ENCODE measurements at regions not wholly inside any gene's neighbourhood (a gene's known extent, or its start where the extent isn't known, plus 50 kb on each side); places are given as distances from the start of the nearest gene placed in this dataset.

DNA sequence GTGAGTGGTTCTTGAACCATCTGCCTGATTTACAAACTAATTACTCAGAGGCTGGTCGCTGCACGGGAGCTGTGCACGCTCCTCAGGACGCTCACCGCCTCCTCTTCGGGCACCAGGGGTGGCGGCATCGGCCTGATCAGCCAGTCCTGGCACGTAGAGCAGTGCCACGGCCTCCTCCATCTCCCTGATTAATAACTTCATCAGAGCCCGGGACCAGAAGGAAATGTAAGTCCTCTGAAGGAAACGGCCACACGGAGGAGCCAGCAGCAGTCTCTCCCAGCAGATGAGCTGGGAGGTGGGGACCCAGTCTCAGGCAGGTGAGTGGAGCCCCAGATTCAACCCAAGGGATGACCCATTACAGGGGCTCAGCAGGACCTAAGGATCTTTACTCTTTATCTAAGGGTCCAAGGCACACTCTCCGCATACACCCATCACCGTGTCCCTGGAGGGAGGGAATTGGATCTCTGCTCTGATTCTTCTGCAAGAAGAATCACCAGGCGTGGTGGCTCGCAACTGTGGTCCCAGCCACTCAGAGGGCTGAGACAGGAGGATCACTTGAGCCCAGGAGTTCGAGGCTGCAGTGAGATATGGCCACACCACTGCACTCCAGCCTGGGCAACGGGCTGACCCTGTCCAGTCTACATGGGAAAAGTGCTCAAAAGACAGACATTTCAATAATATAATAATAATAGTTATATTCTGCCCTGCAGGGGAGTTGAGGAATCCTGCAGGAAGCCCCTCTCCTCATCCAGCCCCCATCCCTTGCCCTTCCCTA is 366.5 kb downstream of the SEC14L1 start:
- DNase-seq: no peak

DNA sequence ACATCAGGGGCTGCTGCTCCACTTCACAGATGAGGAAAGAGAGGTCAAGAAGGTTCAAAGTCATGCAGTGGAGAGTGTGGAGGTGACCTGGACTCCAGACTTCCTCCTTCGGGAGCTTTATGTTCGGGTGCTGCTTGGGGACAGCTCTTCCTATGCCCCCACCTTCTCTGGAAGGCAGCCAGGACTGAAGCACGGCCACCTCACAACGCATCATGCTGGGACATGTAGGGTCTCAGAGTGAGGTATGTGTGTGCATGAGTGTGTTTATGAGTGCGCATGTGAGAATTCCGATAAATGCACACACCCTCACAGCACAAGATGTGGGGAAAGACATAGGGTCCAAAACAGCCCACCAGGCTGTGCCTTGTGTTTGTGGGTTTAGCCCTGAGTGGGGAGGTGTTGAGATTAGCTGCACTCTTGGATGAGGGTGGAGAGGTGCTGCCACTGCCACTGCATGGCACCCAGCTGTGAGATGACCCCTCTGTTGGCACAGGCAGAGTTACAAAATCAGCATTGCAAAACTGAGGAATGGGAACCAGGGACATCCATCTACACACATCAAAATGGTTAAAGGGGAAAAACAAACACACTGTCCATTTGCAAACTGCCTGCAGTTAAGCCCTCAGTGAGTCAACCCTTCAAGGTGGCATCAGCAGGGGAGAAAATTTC is 367.4 kb downstream of the SEC14L1 start:
- DNase-seq: no peak

DNA sequence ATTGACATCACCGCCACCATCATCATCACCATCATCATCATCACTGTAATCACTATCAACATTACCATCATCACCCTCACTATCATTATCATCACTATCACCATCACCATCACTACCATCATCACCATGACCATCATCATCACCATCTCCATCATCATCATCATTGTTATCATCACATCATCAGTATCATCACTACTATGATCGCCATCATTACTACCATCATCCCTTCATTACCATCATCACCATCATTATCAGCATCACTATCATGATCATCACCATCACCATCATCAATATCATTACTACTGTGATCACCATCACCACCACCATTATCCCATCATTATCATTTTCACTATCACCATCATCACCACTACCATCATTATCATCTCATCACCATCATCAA is 368.3 kb downstream of the SEC14L1 start:
- no peak for DNase-seq

DNA sequence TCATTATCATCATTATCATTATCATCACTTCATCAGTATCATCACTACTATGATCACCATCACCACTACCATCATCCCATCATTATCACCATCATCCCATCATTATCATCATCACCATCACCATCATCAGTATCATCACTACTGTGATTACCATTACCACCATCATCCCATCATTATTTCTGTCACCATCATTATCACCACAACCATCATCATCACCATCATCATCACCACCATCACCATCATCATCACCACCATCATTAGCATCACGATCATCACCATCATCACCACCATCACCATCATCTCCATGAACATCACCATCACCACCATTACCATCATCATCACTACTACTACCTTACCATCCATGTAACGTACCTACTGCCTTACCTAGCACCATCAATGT is 368.8 kb downstream of the SEC14L1 start:
- DNase-seq: no peak

DNA sequence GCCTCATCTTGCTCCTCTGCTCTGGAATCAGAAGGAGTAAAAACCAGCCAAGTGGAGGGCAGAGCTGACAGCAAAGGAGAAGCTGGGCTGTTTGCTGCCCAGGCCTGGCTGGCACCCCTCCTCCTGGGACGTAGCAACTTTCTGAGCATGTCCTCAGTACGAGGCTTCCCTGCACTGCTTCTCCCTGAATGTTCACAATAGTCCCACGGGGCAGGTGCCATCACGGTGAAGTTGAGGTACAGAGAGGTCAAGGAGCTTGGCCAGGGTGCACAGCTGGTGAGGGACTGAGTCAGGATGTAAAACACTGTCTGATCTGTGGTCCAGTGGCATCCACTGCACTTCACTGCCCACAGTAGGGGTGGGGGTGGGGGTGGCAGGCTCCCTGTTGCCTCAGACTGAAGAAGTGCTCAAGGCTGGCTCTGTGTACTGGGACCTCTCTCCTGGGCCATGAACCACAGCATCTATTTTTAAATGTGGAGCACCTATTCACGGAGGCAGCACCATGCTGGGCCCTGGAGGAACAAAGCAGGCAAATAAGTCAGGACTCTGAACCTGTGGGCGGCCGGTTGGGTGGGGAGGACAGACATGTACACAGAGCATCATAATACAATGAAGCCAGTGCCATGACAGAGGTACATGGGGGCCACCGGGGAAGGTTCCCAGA is 369.5 kb downstream of the SEC14L1 start:
- DNase-seq: no peak

DNA sequence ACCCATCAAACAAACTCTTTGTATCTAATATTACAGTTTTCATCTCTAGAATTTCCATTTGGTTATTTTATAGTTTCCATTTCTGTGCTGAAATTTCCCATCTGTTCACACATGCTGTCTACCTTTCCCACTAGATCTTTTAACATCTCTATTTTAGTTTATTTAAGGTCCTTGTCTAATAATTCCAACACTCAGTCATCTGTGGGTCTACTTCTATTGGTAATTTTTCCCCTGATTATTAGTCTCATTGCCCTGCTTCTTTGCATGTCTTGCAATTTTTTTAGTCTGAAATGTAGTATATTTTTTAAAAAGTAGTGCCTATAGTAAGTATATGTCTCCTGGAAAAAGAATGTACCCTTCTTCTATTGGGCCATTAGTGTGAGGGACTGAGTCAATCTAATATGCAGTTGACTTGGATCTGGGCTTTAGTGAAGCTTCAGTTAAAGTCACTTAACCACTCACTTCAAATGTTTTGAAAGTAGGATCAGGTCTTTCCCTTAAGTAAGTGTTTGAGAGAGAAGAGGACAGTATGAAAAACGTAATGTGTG is 370.8 kb downstream of the SEC14L1 start:
- no peak for DNase-seq

DNA sequence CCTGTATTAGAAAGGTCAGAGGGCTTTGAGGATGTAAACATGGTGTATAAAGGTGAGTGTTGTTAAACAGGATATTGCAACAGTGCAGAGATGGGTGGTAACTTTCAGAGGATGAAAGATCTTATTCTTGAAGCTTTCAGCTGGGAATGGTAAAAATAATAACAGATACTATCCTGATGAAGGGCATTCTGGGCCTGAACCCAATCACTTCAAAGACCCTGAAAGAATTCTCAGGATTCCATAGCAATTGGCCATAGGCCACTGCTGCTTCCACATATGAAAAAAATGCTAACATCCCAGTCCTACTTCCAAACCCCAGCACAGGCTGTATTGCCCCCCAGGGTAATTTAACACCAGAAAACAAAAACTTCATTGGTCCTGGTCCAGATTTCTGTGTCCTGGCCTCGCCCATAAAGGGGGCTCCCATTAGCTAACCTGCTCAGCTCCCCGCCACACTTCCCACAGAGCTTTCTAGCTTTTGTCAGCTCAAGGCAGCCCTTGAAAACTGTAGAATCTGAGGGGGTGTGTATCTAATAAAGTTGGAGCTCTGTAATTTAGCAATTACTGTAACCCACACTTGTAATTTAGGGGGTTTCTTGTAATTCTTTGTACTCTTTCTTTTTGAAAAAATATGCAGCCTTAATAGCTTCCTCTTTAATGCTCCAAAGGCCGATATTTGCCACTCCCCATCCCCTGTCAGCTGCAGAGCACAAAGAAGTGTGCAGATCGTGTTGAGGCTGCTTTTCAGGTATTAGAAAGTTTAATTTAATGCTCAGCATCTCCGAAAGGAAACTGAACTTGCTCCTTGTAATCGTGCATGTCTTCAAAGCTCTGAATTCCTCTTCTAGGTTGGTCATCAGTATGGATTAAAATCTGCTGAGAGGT is 371.5 kb downstream of the SEC14L1 start:
- no peak for DNase-seq

DNA sequence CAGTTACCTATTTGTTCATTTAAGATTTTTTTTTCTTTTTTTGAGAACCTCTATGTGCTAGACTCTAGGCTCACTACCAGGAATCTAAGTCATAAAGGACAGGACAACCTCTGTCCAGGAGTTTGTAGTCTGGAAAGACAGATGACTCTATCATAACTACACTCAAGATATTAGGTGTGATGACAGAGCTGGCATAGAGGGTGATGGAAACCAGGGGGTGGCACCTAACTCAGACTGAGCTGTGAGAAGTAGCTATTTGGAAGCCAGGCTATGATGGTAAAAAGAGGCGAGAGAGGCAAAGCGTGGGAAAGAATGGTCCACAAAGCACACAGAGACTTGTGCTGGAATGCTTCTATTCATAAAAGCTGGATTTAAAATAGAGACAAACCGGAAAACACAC is 372.3 kb downstream of the SEC14L1 start:
- no peak for DNase-seq

DNA sequence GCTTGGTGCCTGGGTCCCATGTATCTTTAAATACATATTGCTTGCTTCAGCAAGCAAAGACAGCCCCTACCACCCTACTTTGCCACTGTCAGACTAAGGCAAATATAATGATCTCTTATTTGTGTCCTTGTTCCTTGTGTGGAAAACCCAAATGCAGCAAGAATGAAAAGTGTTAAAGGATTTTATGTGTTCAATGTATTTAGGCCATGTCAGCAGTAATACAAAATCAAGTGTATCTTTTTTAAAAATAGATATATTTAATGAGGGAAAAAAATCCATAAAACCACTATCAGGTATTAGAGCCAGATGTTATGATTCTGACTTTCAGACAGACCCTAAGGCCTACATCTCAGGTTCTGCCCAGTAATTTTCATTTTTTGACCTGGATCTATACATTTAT is 374.5 kb downstream of the SEC14L1 start:
- DNase-seq: no peak

DNA sequence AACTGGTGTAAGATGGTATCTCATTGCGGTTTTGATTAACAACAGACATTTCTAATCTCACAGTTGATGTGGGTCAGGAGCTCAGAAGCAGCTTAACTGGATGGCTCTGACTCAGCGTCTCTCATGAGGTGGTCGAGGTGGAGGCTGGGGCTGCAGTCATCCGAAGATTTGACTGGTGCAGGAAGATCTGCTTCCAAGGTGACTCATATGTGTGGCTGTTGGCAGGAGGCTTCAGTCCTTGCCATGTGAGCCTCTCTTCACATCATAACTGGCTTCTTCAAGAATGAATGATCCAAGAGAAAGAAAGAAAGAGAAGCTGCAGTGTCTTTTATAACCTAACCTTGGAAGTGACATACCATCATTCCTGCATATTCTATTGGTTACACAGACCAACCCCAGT is 376.1 kb downstream of the SEC14L1 start:
- DNase-seq: peak; percentile 56

DNA sequence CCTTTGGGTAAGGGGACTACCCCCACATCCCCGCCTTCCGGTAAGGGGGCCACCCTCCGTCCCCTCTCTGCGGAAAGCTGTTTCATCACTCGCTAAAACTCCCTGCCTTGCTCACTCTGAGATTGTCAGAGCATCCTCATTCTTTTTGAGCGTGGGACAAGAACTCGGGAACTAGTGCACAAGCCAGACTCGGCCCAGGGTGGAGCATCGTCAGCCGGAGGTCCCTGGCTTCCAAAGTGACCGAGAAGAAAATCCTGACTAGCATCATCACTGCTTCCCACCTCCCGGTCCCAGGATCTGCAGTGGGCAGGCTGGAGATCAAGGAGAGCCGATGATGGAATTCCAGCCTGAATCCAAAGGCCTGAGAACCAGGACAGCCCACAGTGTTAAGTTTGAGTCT is 380.3 kb downstream of the SEC14L1 start:
- no peak for DNase-seq

DNA sequence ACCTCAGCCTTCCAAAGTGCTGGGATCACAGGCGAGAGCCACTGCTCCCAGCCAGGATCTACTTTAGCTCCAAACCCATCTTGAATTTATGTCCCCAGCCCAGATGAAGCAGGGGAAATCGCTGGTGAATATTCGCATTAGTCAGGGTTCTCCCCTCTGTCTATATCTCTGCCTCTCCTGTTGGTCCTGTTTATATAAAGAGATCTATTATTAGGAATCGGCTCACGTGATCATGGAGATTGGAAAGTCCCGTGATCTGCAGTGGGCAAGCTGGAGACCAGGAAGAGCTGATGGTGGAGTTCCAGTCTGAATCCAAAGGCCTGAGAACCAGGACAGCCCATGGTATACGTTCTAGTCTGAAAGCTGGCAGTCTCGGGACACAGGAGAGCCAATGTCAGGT is 382.8 kb downstream of the SEC14L1 start:
- DNase-seq: no peak

DNA sequence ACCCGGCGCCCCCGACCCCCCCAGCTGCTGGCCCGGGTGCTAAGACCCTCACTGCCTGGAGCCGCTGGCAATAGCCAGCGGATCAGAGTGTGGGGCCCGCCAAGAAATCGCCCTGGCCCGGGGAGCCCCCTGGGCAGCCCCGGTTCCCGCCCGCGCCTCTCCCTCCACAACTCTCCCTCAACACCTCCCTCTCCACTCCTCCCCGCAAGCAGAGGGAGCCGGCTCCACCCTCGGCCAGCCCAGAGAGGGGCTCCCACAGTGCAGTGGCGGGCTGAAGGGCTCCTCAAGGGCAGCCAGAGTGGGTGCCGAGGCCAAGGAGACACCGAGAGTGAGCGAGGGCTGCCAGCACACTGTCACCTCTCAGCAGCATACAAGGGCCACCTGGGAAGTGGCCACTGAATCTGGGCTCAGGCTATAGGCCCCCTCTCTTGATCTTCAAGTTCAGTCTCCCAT is 385.5 kb downstream of the SEC14L1 start:
- DNase-seq: no peak

DNA sequence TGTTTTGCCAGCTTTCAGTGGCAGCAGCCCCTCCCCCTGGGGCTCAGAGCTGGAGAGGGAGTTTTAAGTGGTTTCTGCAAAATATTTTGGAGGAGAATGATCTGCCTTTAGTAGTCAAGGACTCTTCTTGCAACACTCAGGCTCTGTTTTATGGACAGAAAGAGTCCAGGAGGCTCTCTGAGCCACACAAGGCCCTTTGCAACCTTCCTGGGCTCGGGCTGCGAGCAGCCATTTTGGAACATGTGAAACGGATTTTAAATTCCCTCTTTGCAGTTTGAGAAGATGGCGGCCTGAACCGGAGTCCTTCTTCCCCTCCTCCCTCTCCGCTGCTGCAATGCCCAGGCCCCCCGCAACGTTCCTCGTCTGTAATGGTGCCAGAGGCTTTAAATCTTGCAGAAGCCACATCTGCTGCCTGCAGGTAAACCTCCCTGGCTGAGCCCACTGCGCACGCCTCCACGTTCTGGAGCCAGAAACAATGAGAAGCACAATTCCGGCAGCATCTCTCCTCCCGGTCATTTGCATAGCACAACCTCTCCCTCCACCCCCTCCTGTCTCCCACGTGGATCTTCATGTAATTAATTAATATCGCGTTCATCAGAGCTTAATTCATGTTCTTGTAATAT is 386.1 kb downstream of the SEC14L1 start:
- DNase-seq: no peak

DNA sequence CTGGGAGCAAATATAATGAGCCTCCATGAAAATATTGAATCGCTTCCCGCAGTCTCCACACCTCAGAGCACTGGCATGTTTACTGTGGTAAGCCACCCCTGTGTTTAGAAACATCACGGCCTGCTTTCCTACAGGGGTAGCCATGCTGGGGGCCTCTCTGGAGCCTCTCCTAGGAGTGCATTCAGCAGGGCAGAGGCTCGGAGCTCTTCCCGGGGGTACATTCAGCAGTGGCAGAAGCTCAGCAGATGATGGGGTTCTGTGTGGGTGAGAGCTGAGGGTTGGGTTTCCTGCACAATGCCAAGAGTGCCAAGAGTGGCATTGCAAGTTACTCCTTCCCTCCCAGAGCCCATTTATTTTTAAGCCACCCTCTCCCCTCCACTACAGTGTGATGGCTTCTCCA is 386.6 kb downstream of the SEC14L1 start:
- no peak for DNase-seq

DNA sequence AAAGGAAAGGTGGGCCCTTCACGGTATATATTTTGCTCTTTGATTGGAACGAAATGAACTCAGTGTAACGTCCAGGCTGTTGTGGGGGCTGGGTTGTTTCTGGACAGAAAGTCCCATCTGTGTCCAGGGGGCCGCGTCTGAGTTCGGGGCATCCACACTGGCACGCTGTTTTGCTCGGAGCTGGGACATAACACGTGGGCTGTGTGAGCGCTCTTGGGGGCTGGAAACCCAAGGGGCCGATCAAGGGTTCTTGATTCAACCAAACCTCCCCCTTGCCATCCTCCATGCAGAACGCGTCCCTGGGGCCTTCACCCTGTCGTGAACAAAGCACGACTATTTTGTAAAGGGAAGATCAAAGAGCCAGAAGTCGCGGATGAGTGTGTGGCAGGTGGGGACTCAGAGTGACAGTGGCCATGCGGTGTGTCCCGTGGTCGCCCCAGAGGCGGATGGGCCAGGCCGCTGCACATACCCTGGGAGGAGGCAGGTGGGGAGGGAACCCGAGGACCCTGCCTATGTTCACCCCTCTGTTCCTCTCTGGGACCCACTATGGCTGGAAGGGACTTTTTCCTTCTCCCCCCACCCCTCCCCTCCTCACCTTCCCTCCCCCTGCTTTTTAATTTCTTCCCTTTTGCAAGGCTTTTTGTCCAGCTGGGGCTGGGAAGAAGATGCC is 387.2 kb downstream of the SEC14L1 start:
- DNase-seq: no peak

DNA sequence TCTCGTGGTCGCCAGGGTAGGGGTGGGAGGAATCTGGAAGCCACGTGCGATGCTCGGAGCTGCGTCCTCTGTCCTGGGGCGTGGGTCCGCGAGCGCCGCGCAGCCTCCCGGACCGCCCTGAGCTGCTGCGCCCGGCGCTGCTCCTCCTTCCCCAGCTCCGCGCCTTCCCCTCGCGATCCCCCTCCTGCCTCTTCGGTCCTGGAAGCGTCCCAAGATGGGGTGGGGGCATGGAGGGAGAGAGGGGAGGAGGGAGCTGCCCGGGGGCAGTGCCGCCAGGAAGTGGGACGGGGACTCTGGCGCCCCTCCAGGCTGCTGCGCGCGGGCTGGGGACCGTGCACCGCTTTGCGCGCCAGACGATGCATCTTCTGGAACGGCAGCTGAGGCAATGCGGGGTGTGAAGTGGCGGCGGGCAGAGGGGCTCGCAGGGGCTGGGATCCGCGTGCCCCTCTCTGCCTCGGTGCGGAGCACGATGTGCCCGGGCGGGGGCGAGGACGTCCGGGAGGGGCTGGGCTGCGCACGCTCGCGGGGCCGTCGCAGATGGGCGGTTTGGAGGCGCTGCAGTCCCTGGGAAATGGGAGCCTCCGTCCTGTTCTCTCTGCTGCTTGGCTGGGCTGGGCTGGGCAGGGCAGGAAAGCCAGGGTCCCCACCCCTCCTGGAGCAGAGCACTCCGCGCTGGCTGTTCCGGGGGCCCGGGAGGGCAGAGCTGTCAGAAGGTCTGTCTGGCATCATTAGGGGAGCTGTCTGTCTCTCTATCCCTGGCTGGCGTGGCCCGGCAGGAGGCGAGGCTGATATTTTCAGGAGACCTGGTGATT is 388.0 kb downstream of the SEC14L1 start:
- peak; percentile 41 for DNase-seq

DNA sequence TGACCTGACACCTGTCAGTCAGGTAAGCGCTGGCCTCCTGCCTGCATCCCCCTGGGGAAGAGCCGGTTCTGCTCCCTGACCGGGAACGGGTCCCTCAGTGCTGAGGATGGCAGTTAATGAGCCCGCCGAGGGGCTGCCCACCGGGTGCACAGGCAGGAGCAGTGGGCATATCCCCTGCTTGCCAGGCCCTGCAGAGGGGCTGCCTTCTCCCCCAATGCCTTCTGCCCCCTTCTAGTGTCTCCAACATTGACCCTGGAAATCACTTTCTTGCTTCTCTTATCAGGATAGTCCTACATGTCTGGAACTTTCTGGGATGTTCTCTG is 388.5 kb downstream of the SEC14L1 start:
- DNase-seq: no peak

DNA sequence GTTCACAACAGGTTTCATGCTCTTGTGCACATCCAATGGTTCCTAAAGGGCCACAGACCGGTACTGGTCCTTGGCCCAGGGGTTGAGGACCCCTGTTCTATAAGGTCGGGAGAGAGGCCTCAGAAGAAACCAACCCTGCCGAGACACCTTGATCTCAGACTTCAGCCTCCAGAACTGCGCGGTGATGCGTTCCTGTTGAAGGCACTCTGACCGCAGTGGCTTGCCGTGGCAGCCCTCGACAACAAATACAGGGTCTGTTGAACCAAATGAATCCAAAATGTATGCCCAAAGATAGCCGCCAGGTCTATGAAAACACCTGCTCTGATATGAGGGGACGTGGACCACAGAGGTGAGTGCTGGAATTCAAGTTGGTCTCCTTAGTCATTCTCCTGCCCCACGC is 389.8 kb downstream of the SEC14L1 start:
- no peak for DNase-seq

DNA sequence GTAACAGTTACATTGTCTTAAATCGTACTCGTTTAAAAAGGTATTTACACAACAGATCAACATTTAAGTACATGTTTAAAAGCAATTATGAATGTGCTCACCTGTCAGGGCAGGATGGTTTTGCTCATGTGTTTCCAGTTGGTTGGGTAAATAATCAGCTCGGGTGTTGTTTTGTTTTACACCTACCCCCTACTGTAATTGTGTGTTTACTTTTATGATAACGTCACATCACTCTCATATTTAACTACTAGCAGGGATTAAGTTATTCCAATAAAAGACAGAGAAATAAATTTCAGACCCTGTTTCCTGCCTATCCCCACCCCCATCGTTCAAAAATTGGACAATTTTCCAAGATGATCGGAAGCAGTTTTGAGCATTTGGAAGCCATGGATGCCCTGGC is 390.2 kb downstream of the SEC14L1 start:
- DNase-seq: no peak

DNA sequence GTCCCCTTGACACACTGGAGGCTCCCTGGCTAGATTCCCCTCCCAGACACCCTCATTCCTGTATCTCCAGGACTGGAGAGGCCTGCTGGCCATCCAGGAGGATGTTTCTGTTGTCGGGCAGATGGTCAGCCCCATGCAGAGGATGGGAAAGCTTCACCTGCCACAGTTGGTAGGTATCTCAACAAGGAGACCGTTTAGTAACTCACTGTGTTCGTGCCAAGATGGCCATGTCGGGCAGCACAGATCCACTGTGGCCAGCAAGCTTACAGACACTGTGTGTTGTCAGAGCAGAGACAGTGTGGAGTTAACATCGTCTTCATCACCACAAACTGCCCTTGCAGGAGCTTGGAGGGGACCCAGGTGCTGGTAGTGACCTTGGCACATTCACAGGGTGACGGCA is 390.9 kb downstream of the SEC14L1 start:
- no peak for DNase-seq
